IMR-90 (cell line): ENCODE measurements at regions not wholly inside any gene's neighbourhood (a gene's known extent, or its start where the extent isn't known, plus 50 kb on each side); places are given as distances from the start of the nearest gene placed in this dataset.

Experiments
- ATAC-seq: fragments of 200-7000 bp; cut with Tn5 transposase; 2 replicates; pipeline ENCODE4 v1.9.1; 2020; ENCODE audit warnings: low read depth, mild to moderate bottlenecking, moderate library complexity
- BruUV-seq: library from RNA; stranded (reverse); fragments of 400-500 nt; replicated peaks from 2 replicates; lab custom pipeline; 2021; lab: Mats Ljungman, UMichigan
- CTCF ChIA-PET: fragments of 300-600 bp; formaldehyde crosslinking; extraction: SDS; loops from one replicate; lab custom pipeline; 2021; ENCODE audit warnings: antibody characterized with exemption; lab: Yijun Ruan, JAX
- POLR2A ChIA-PET: fragments of 300-600 bp; sonication (Branson Sonifier 250); formaldehyde crosslinking; loops from one replicate; lab custom pipeline; 2022; ENCODE audit warnings: antibody characterized with exemption; ENCODE audit not compliant: unreplicated experiment; lab: Charles Lee
- DNase-seq: peaks from one replicate; pipeline ENCODE4 v3.0.0; 2013
- H2AFZ ChIP-seq: replicated peaks from 2 replicates; pipeline ENCODE3; 2013; ENCODE audit warnings: low read length, mild to moderate bottlenecking; ENCODE audit not compliant: poor library complexity
- H2AK5ac ChIP-seq: 2 replicates; pipeline ENCODE4 v1.6.1; 2013; ENCODE audit warnings: low read depth, low read length, inconsistent platforms
- H2AK9ac ChIP-seq: replicated peaks from 2 replicates; pipeline ENCODE3; 2013; ENCODE audit warnings: mild to moderate bottlenecking, low read depth, low read length, moderate library complexity; ENCODE audit not compliant: poor library complexity
- H2BK120ac ChIP-seq: 2 replicates; pipeline ENCODE4 v1.6.1; 2013; ENCODE audit warnings: low read depth, low read length, inconsistent platforms
- H2BK15ac ChIP-seq: 3 replicates; pipeline ENCODE4 v1.6.1; 2013; ENCODE audit warnings: low read depth, low read length, inconsistent platforms
- H2BK20ac ChIP-seq: 2 replicates; pipeline ENCODE4 v1.6.1; 2013; ENCODE audit warnings: low read depth, mild to moderate bottlenecking, inconsistent platforms, low read length, moderate library complexity
- H2BK5ac ChIP-seq: 2 replicates; pipeline ENCODE4 v1.6.1; 2013; ENCODE audit warnings: mild to moderate bottlenecking, low read depth, low read length, inconsistent platforms; ENCODE audit not compliant: poor library complexity, severe bottlenecking
- H3K14ac ChIP-seq: replicated peaks from 2 replicates; pipeline ENCODE4 v1.6.1; 2013; ENCODE audit warnings: low read depth, low read length, inconsistent platforms
- H3K18ac ChIP-seq: 2 replicates; pipeline ENCODE4 v1.6.1; 2013; ENCODE audit warnings: low read depth, low read length, control low read depth
- H3K23ac ChIP-seq: 2 replicates; pipeline ENCODE4 v1.6.1; 2013; ENCODE audit warnings: low read depth, low read length, inconsistent platforms
- H3K27ac ChIP-seq: 2 replicates; pipeline ENCODE4 v1.5.1; 2013; ENCODE audit warnings: mild to moderate bottlenecking, control low read depth, low read length; ENCODE audit not compliant: insufficient read depth
- H3K27me3 ChIP-seq: 2 replicates; pipeline ENCODE4 v1.6.1; 2013; ENCODE audit warnings: low read length; ENCODE audit not compliant: control insufficient read depth, insufficient read depth
- H3K36me3 ChIP-seq: 2 replicates; pipeline ENCODE4 v1.6.1; 2013; ENCODE audit warnings: low read length, mixed read lengths; ENCODE audit not compliant: control insufficient read depth, insufficient read depth
- H3K4ac ChIP-seq: 2 replicates; pipeline ENCODE4 v1.6.1; 2013; ENCODE audit warnings: low read depth, low read length, inconsistent platforms
- H3K4me1 ChIP-seq: 2 replicates; pipeline ENCODE4 v1.6.1; 2013; ENCODE audit warnings: low read length, mixed read lengths; ENCODE audit not compliant: control insufficient read depth, insufficient read depth
- H3K4me2 ChIP-seq: 2 replicates; pipeline ENCODE4 v1.6.1; 2013; ENCODE audit warnings: low read depth, mild to moderate bottlenecking, control low read depth, low read length, moderate library complexity
- H3K4me3 ChIP-seq: 2 replicates; pipeline ENCODE4 v1.5.1; 2013; ENCODE audit warnings: low read depth, mild to moderate bottlenecking, control low read depth, low read length, moderate library complexity; ENCODE audit not compliant: insufficient read depth
- H3K56ac ChIP-seq: 2 replicates; pipeline ENCODE4 v1.6.1; 2013; ENCODE audit warnings: low read length, inconsistent platforms; ENCODE audit not compliant: insufficient read depth; ENCODE audit errors: extremely low read depth
- H3K79me1 ChIP-seq, 2 experiments: 2 replicates each; pipeline ENCODE4 v1.6.1; 2013; ENCODE audit warnings: low read length in 2 of 2, inconsistent platforms in 1 of 2, low read depth in 1 of 2
- H3K9ac ChIP-seq: 2 replicates; pipeline ENCODE4 v1.6.1; 2013; ENCODE audit warnings: low read depth, low read length, control low read depth
- H3K9me1 ChIP-seq: 2 replicates; pipeline ENCODE4 v1.6.1; 2013; ENCODE audit warnings: low read length, inconsistent platforms; ENCODE audit not compliant: insufficient read depth
- H3K9me3 ChIP-seq: 2 replicates; pipeline ENCODE4 v1.6.1; 2013; ENCODE audit warnings: low read length; ENCODE audit not compliant: control insufficient read depth, insufficient read depth
- H4K20me1 ChIP-seq: 2 replicates; pipeline ENCODE4 v1.6.1; 2013; ENCODE audit warnings: low read length, inconsistent platforms; ENCODE audit not compliant: insufficient read depth
- H4K5ac ChIP-seq: 2 replicates; pipeline ENCODE4 v1.6.1; 2013; ENCODE audit warnings: mild to moderate bottlenecking, low read depth, low read length, control low read depth
- H4K8ac ChIP-seq, 2 experiments: 2 replicates each; pipeline ENCODE4 v1.6.1; 2013; ENCODE audit warnings: low read depth in 2 of 2, low read length in 2 of 2, control low read depth in 1 of 2, inconsistent platforms in 1 of 2
- H4K91ac ChIP-seq: 2 replicates; pipeline ENCODE4 v1.6.1; 2013; ENCODE audit warnings: low read depth, low read length, inconsistent platforms; ENCODE audit not compliant: insufficient read depth
- CHD1 ChIP-seq: IDR thresholded peaks from 2 replicates; pipeline ENCODE4 v1.6.1; 2012; ENCODE audit warnings: low read depth, low read length, improper control_type of control experiment
- FOS ChIP-seq: fragments of 150-350 bp; IDR thresholded peaks from 2 replicates; pipeline ENCODE4 v1.6.1; 2016; ENCODE audit warnings: low read depth, low read length
- MAFK ChIP-seq: IDR thresholded peaks from 2 replicates; pipeline ENCODE4 v1.6.1; 2012; ENCODE audit warnings: low read depth, low read length, improper control_type of control experiment
- MXI1 ChIP-seq: IDR thresholded peaks from 2 replicates; pipeline ENCODE4 v1.6.1; 2012; ENCODE audit warnings: low read depth, mild to moderate bottlenecking, low read length, moderate library complexity, borderline replicate concordance
- NFE2L2 ChIP-seq: fragments of 150-350 bp; IDR thresholded peaks from 2 replicates; pipeline ENCODE4 v1.6.1; 2016; ENCODE audit warnings: low read depth, mild to moderate bottlenecking, low read length
- POLR2A ChIP-seq: IDR thresholded peaks from 2 replicates; pipeline ENCODE4 v1.6.1; 2012; ENCODE audit warnings: mild to moderate bottlenecking, low read depth, low read length
- RAD21 ChIP-seq: IDR thresholded peaks from 2 replicates; pipeline ENCODE4 v1.6.1; 2012; ENCODE audit warnings: low read length, improper control_type of control experiment
- RCOR1 ChIP-seq: IDR thresholded peaks from 2 replicates; pipeline ENCODE4 v1.6.1; 2012; ENCODE audit warnings: mild to moderate bottlenecking, low read length, improper control_type of control experiment; ENCODE audit not compliant: insufficient replicate concordance
- SMC3 ChIP-seq: fragments of 150-350 bp; IDR thresholded peaks from 2 replicates; pipeline ENCODE4 v1.6.1; 2016; ENCODE audit warnings: low read depth, mild to moderate bottlenecking, antibody characterized with exemption, low read length, moderate library complexity
- WGBS, 2 experiments: methylation state at CpG; one replicate each; pipeline versions ENCODE4 v1.1.5 to v1.1.7; 2013; ENCODE audit warnings: missing lambda C conversion rate in 2 of 2; ENCODE audit not compliant: insufficient read length in 1 of 2; ENCODE audit errors: extremely low coverage in 2 of 2; 5-methylcytosine and 5-hydroxymethylcytosine counted together
- dilution Hi-C: fragments of 300-500 bp; cut with HindIII; formaldehyde crosslinking; loops from one replicate; pipeline ENCODE4 v1.14.3; 2018; ENCODE audit warnings: low sequenced_read_pairs; ENCODE audit not compliant: unreplicated experiment
- in situ Hi-C: fragments of 300-500 bp; cut with MboI; formaldehyde crosslinking; loops from 3 replicates; pipeline ENCODE4 v1.14.3; 2019; ENCODE audit warnings: low sequenced_read_pairs, inconsistent platforms, mixed read lengths
- intact Hi-C: fragments of 100-400 bp; cut with micrococcal nuclease; formaldehyde crosslinking; loops from 2 replicates; pipeline ENCODE4 v1.10.0; 2022
- TF ChIP-seq, protein P1 (sequence below): fragments of 150-350 bp; IDR thresholded peaks from 2 replicates; pipeline ENCODE4 v1.6.1; 2017; ENCODE audit warnings: mild to moderate bottlenecking, antibody characterized with exemption, low read length, low read depth
- TF ChIP-seq, protein P2 (sequence below): fragments of 150-350 bp; IDR thresholded peaks from 2 replicates; pipeline ENCODE4 v1.6.1; 2016; ENCODE audit warnings: low read depth, mild to moderate bottlenecking, low read length, moderate library complexity, borderline replicate concordance
- TF ChIP-seq, protein P3 (sequence below): conservative IDR thresholded peaks from 2 replicates; pipeline ENCODE4 v1.5.1; 2012; ENCODE audit warnings: mild to moderate bottlenecking, low read depth, low read length, improper control_type of control experiment

DNA sequence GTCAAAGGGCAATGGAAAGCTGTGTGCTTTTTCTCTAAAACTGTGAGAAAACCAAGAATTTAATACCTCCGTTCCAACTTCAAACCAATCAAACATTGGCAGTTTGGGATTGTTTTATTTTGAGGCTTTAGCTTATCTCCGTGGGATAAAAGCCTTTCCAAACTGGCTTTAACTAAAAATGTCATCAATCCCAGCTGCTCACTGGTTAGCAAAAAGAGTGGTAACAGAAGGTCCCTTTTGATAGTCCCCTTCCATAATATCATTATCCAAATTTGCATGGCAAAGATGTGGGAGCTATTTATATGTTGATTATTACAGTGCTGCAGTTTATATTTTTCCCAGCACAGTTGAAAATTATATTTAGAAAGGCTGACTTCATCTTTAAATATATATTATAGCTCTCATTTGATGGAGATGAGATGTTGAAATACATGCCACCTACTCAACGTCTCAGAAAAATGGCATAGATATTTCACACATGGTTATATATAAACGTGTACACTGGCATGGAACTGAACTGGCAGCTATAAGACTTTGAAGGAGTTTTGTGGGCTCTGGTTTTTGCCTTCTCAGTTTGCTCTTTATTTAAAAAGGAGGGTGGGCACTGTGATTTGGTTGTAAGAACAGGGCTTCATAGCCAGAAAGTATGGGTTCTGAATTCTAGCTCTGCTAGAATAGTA, 707.1 kb upstream of the SLIT2 start:
- POLR2A ChIA-PET = no interaction called here
- BruUV-seq = no TSS peak
- H2AK5ac ChIP-seq = no peak overlapping the region

More for the DNA sequence above, 707.1 kb upstream of the SLIT2 start:
- Histone ChIP-seq H4K91ac (no peak overlapping the region), H2BK15ac (no peak overlapping the region), H4K8ac (no peak overlapping the region), H3K27me3 (no peaks in the 10 kb centered on the region), H3K9me3 (no peaks in the 10 kb centered on the region), H3K9me1 (no peaks in the 10 kb centered on the region), H3K18ac (no peak overlapping the region), H3K36me3 (no peaks in the 10 kb centered on the region), H3K79me1 (no peaks in the 10 kb centered on the region), H4K20me1 (no peaks in the 10 kb centered on the region), H3K56ac (no peak overlapping the region), H3K4ac (no peak overlapping the region), H2BK20ac (no peak overlapping the region), H3K23ac (no peak overlapping the region), H3K14ac (no peak overlapping the region), H4K5ac (no peak overlapping the region), H3K27ac (no peak overlapping the region), H2BK120ac (no peak overlapping the region), H3K9ac (no peak overlapping the region), H3K4me3 (no peak overlapping the region), H3K4me1 (no peaks in the 10 kb centered on the region), H2AFZ (no peak overlapping the region), H2AK9ac (no peak overlapping the region), H2BK5ac (no peak overlapping the region), H3K4me2 (no peak overlapping the region)
- ATAC-seq (no peak), DNase-seq (no peak)
- CTCF ChIA-PET = interaction anchor here (0.8 to 1.0 kb wide), 2 partner anchors 11 to 13 kb away, joined by 3 to 4 read pairs; no protein-coding TSS in a partner anchor
- intact Hi-C loops = no loop called here
- in situ Hi-C loops = no loop called here
- TF ChIP-seq, protein P1, sequence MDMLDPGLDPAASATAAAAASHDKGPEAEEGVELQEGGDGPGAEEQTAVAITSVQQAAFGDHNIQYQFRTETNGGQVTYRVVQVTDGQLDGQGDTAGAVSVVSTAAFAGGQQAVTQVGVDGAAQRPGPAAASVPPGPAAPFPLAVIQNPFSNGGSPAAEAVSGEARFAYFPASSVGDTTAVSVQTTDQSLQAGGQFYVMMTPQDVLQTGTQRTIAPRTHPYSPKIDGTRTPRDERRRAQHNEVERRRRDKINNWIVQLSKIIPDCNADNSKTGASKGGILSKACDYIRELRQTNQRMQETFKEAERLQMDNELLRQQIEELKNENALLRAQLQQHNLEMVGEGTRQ = no peak
- TF ChIP-seq, protein P2, sequence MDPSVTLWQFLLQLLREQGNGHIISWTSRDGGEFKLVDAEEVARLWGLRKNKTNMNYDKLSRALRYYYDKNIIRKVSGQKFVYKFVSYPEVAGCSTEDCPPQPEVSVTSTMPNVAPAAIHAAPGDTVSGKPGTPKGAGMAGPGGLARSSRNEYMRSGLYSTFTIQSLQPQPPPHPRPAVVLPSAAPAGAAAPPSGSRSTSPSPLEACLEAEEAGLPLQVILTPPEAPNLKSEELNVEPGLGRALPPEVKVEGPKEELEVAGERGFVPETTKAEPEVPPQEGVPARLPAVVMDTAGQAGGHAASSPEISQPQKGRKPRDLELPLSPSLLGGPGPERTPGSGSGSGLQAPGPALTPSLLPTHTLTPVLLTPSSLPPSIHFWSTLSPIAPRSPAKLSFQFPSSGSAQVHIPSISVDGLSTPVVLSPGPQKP = no peak
- TF ChIP-seq SMC3 (no peak), FOS (no peak), RCOR1 (no peak), MAFK (no peak), CHD1 (no peak), NFE2L2 (no peak), MXI1 (no peak), POLR2A (no peak), RAD21 (no peak)
- TF ChIP-seq, protein P3, sequence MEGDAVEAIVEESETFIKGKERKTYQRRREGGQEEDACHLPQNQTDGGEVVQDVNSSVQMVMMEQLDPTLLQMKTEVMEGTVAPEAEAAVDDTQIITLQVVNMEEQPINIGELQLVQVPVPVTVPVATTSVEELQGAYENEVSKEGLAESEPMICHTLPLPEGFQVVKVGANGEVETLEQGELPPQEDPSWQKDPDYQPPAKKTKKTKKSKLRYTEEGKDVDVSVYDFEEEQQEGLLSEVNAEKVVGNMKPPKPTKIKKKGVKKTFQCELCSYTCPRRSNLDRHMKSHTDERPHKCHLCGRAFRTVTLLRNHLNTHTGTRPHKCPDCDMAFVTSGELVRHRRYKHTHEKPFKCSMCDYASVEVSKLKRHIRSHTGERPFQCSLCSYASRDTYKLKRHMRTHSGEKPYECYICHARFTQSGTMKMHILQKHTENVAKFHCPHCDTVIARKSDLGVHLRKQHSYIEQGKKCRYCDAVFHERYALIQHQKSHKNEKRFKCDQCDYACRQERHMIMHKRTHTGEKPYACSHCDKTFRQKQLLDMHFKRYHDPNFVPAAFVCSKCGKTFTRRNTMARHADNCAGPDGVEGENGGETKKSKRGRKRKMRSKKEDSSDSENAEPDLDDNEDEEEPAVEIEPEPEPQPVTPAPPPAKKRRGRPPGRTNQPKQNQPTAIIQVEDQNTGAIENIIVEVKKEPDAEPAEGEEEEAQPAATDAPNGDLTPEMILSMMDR = no peak
- no CpG with 5 or more reads among the region's 4 CpGs for WGBS, 2 experiments
- dilution Hi-C loops = no loop called here
